ENCODE measurements at regions not wholly inside any gene's neighbourhood (a gene's known extent, or its start where the extent isn't known, plus 50 kb on each side); places are given as distances from the start of the nearest gene placed in this dataset.

GRCh38 chrY:16715278-16715677 lies 1164.7 kb downstream of the CDY2B start:
- Histone ChIP-seq H3K4me3 (ENCODE audit: low read depth, low read length) (no peak overlapping the region), H3K9me3 (ENCODE audit: control insufficient read depth, insufficient read depth, low read length) (no peaks in the 10 kb centered on the region)

GRCh38 chrY:16673102-16673787 lies 1206.8 kb downstream of the CDY2B start:
- Histone ChIP-seq H3K4me1 (ENCODE audit: control insufficient read depth, insufficient read depth, low read length) (no peaks in the 10 kb centered on the region), H3K27ac (ENCODE audit: low read depth, low read length) (no peak overlapping the region), H3K36me3 (ENCODE audit: control insufficient read depth, insufficient read depth, low read length) (no peaks in the 10 kb centered on the region), H3K27me3 (ENCODE audit: control insufficient read depth, insufficient read depth, low read length) (no peaks in the 10 kb centered on the region), H3K9me3 (ENCODE audit: control insufficient read depth, insufficient read depth, low read length) (no peaks in the 10 kb centered on the region), H3K4me3 (ENCODE audit: low read depth, low read length) (no peak overlapping the region)
- no CpG with 5 or more reads among the region's 2 CpGs for WGBS (ENCODE audit: insufficient coverage)
- no peak for DNase-seq (ENCODE audit: low read depth in 4 of 6, low spot score in 6 of 6)

More at GRCh38 chrY:16715278-16715677, 1164.7 kb downstream of the CDY2B start:
- H3K36me3 ChIP-seq (ENCODE audit: control insufficient read depth, insufficient read depth, low read length): no peaks in the 10 kb centered on the region
- H3K4me1 ChIP-seq (ENCODE audit: control insufficient read depth, insufficient read depth, low read length): no peaks in the 10 kb centered on the region
- H3K27me3 ChIP-seq (ENCODE audit: control insufficient read depth, insufficient read depth, low read length): no peaks in the 10 kb centered on the region
- DNase-seq (ENCODE audit: low read depth in 4 of 6, low spot score in 6 of 6): no peak
- no peak overlapping the region for H3K27ac ChIP-seq (ENCODE audit: low read depth, low read length)

- Histone ChIP-seq H3K36me3 (ENCODE audit: control insufficient read depth, insufficient read depth, low read length) (no peaks in the 10 kb centered on the region), H3K4me3 (ENCODE audit: low read depth, low read length) (no peak overlapping the region), H3K4me1 (ENCODE audit: control insufficient read depth, insufficient read depth, low read length) (no peaks in the 10 kb centered on the region), H3K9me3 (ENCODE audit: control insufficient read depth, insufficient read depth, low read length) (no peaks in the 10 kb centered on the region), H3K27ac (ENCODE audit: low read depth, low read length) (no peak overlapping the region), H3K27me3 (ENCODE audit: control insufficient read depth, insufficient read depth, low read length) (no peaks in the 10 kb centered on the region)
- no peak for DNase-seq (ENCODE audit: low read depth in 4 of 6, low spot score in 6 of 6)
- WGBS (ENCODE audit: insufficient coverage): no CpG with 5 or more reads among the region's 1 CpG
Measured at GRCh38 chrY:16668402-16668801, 1211.6 kb downstream of the CDY2B start.

- H3K4me3 ChIP-seq (ENCODE audit: low read depth, low read length): no peak overlapping the region
- WGBS (ENCODE audit: insufficient coverage): no CpG with 5 or more reads among the region's 2 CpGs
- H3K27ac ChIP-seq (ENCODE audit: low read depth, low read length): no peak overlapping the region
- H3K27me3 ChIP-seq (ENCODE audit: control insufficient read depth, insufficient read depth, low read length): no peaks in the 10 kb centered on the region
- no peak for DNase-seq (ENCODE audit: low read depth in 4 of 6, low spot score in 6 of 6)
- H3K9me3 ChIP-seq (ENCODE audit: control insufficient read depth, insufficient read depth, low read length): no peaks in the 10 kb centered on the region
- H3K4me1 ChIP-seq (ENCODE audit: control insufficient read depth, insufficient read depth, low read length): no peaks in the 10 kb centered on the region
- no peaks in the 10 kb centered on the region for H3K36me3 ChIP-seq (ENCODE audit: control insufficient read depth, insufficient read depth, low read length)
Measured at GRCh38 chrY:16662741-16663140, 1217.3 kb downstream of the CDY2B start.

- no peaks in the 10 kb centered on the region for H3K4me1 ChIP-seq (ENCODE audit: control insufficient read depth, insufficient read depth, low read length)
- DNase-seq (ENCODE audit: low read depth in 4 of 6, low spot score in 6 of 6): no peak
- no peaks in the 10 kb centered on the region for H3K9me3 ChIP-seq (ENCODE audit: control insufficient read depth, insufficient read depth, low read length)
- no peaks in the 10 kb centered on the region for H3K27me3 ChIP-seq (ENCODE audit: control insufficient read depth, insufficient read depth, low read length)
- no CpG with 5 or more reads among the region's 5 CpGs for WGBS (ENCODE audit: insufficient coverage)
- H3K27ac ChIP-seq (ENCODE audit: low read depth, low read length): no peak overlapping the region
- no peaks in the 10 kb centered on the region for H3K36me3 ChIP-seq (ENCODE audit: control insufficient read depth, insufficient read depth, low read length)
- no peak overlapping the region for H3K4me3 ChIP-seq (ENCODE audit: low read depth, low read length)
Measured at GRCh38 chrY:16659340-16659739, 1220.7 kb downstream of the CDY2B start.

- DNase-seq (ENCODE audit: low read depth in 4 of 6, low spot score in 6 of 6): no peak
- WGBS (ENCODE audit: insufficient coverage): no CpG with 5 or more reads among the region's 3 CpGs
- no peaks in the 10 kb centered on the region for H3K36me3 ChIP-seq (ENCODE audit: control insufficient read depth, insufficient read depth, low read length)
- H3K9me3 ChIP-seq (ENCODE audit: control insufficient read depth, insufficient read depth, low read length): no peaks in the 10 kb centered on the region
- H3K27ac ChIP-seq (ENCODE audit: low read depth, low read length): no peak overlapping the region
- H3K4me1 ChIP-seq (ENCODE audit: control insufficient read depth, insufficient read depth, low read length): no peaks in the 10 kb centered on the region
- no peak overlapping the region for H3K4me3 ChIP-seq (ENCODE audit: low read depth, low read length)
- H3K27me3 ChIP-seq (ENCODE audit: control insufficient read depth, insufficient read depth, low read length): no peaks in the 10 kb centered on the region
Measured at GRCh38 chrY:16653971-16654370, 1226.0 kb downstream of the CDY2B start.

GRCh38 chrY:16645991-16646390 lies 1234.0 kb downstream of the CDY2B start:
- Histone ChIP-seq H3K9me3 (ENCODE audit: control insufficient read depth, insufficient read depth, low read length) (no peaks in the 10 kb centered on the region), H3K27ac (ENCODE audit: low read depth, low read length) (no peak overlapping the region), H3K4me3 (ENCODE audit: low read depth, low read length) (no peak overlapping the region), H3K27me3 (ENCODE audit: control insufficient read depth, insufficient read depth, low read length) (no peaks in the 10 kb centered on the region), H3K4me1 (ENCODE audit: control insufficient read depth, insufficient read depth, low read length) (no peaks in the 10 kb centered on the region), H3K36me3 (ENCODE audit: control insufficient read depth, insufficient read depth, low read length) (no peaks in the 10 kb centered on the region)
- no peak for DNase-seq (ENCODE audit: low read depth in 4 of 6, low spot score in 6 of 6)
- no CpG with 5 or more reads among the region's 3 CpGs for WGBS (ENCODE audit: insufficient coverage)

GRCh38 chrY:16645449-16645848 lies 1234.6 kb downstream of the CDY2B start:
- Histone ChIP-seq H3K4me3 (ENCODE audit: low read depth, low read length) (no peak overlapping the region), H3K4me1 (ENCODE audit: control insufficient read depth, insufficient read depth, low read length) (no peaks in the 10 kb centered on the region), H3K27ac (ENCODE audit: low read depth, low read length) (no peak overlapping the region), H3K27me3 (ENCODE audit: control insufficient read depth, insufficient read depth, low read length) (no peaks in the 10 kb centered on the region), H3K9me3 (ENCODE audit: control insufficient read depth, insufficient read depth, low read length) (no peaks in the 10 kb centered on the region), H3K36me3 (ENCODE audit: control insufficient read depth, insufficient read depth, low read length) (no peaks in the 10 kb centered on the region)
- no CpG with 5 or more reads among the region's 2 CpGs for WGBS (ENCODE audit: insufficient coverage)
- no peak for DNase-seq (ENCODE audit: low read depth in 4 of 6, low spot score in 6 of 6)

GRCh38 chrY:16644270-16644800 lies 1235.7 kb downstream of the CDY2B start:
- H3K9me3 ChIP-seq (ENCODE audit: control insufficient read depth, insufficient read depth, low read length): no peaks in the 10 kb centered on the region
- no peaks in the 10 kb centered on the region for H3K27me3 ChIP-seq (ENCODE audit: control insufficient read depth, insufficient read depth, low read length)
- no peak for DNase-seq (ENCODE audit: low read depth in 4 of 6, low spot score in 6 of 6)
- no peaks in the 10 kb centered on the region for H3K4me1 ChIP-seq (ENCODE audit: control insufficient read depth, insufficient read depth, low read length)
- H3K36me3 ChIP-seq (ENCODE audit: control insufficient read depth, insufficient read depth, low read length): no peaks in the 10 kb centered on the region
- WGBS (ENCODE audit: insufficient coverage): no CpG with 5 or more reads among the region's 6 CpGs
- no peak overlapping the region for H3K27ac ChIP-seq (ENCODE audit: low read depth, low read length)
- no peak overlapping the region for H3K4me3 ChIP-seq (ENCODE audit: low read depth, low read length)

GRCh38 chrY:16639777-16640176 lies 1240.2 kb downstream of the CDY2B start:
- Histone ChIP-seq H3K27me3 (ENCODE audit: control insufficient read depth, insufficient read depth, low read length) (no peaks in the 10 kb centered on the region), H3K27ac (ENCODE audit: low read depth, low read length) (no peak overlapping the region), H3K36me3 (ENCODE audit: control insufficient read depth, insufficient read depth, low read length) (no peaks in the 10 kb centered on the region), H3K9me3 (ENCODE audit: control insufficient read depth, insufficient read depth, low read length) (no peaks in the 10 kb centered on the region), H3K4me1 (ENCODE audit: control insufficient read depth, insufficient read depth, low read length) (no peaks in the 10 kb centered on the region), H3K4me3 (ENCODE audit: low read depth, low read length) (no peak overlapping the region)
- no CpG with 5 or more reads among the region's 3 CpGs for WGBS (ENCODE audit: insufficient coverage)
- peak in 1 of 6 donors; percentile 9 for DNase-seq (ENCODE audit: low read depth in 4 of 6, low spot score in 6 of 6)
